ENCODE measurements at regions not wholly inside any gene's neighbourhood (a gene's known extent, or its start where the extent isn't known, plus 50 kb on each side); places are given as distances from the start of the nearest gene placed in this dataset.

GRCh38 chr22:49575703-49576081 is 252.0 kb downstream of the BRD1 start:
- no peak overlapping the region for H3K9ac ChIP-seq (ENCODE audit: low read length)
- H3K27me3 ChIP-seq (replicated peaks; ENCODE audit: insufficient read depth, low read length), result no peaks in the 10 kb centered on the region
- H3K9me3 ChIP-seq (replicated peaks; ENCODE audit: insufficient read depth, low read length), result 0 out of 2 replicates have a peak, but pooled peaks cover 4% of the 10 kb centered on the region
- H2AFZ ChIP-seq (ENCODE audit: low read length), result no peak overlapping the region
- DNase-seq, result no peak
- H3K9me2 ChIP-seq (replicated peaks; ENCODE audit: insufficient read depth, low read length), result no peaks in the 10 kb centered on the region
- H3K27ac ChIP-seq (ENCODE audit: low read length), result no peak overlapping the region
- H4K20me1 ChIP-seq (ENCODE audit: insufficient read depth, low read length), result no peaks in the 10 kb centered on the region
- no peak overlapping the region for H3K4me2 ChIP-seq (ENCODE audit: low read depth, low read length)
- no peaks in the 10 kb centered on the region for H3K4me1 ChIP-seq (ENCODE audit: low read length)
- H3F3A ChIP-seq (ENCODE audit: insufficient read depth, low read length), result no peaks in the 10 kb centered on the region
- no peaks in the 10 kb centered on the region for H3K36me3 ChIP-seq (replicated peaks; ENCODE audit: insufficient read depth, low read length)
- H3K79me2 ChIP-seq (ENCODE audit: low read length), result peaks cover 40% of the 10 kb centered on the region
- H3K4me3 ChIP-seq (ENCODE audit: low read length), result no peak overlapping the region
- no peak for TF ChIP-seq EZH2 (optimal IDR thresholded peaks at IDR 0.05; ENCODE audit: low read depth, low read length)
- TF ChIP-seq EZH2phosphoT487 (IDR thresholded peaks at IDR 0.05; ENCODE audit: low read length), result no peak
- TF ChIP-seq, protein P1, sequence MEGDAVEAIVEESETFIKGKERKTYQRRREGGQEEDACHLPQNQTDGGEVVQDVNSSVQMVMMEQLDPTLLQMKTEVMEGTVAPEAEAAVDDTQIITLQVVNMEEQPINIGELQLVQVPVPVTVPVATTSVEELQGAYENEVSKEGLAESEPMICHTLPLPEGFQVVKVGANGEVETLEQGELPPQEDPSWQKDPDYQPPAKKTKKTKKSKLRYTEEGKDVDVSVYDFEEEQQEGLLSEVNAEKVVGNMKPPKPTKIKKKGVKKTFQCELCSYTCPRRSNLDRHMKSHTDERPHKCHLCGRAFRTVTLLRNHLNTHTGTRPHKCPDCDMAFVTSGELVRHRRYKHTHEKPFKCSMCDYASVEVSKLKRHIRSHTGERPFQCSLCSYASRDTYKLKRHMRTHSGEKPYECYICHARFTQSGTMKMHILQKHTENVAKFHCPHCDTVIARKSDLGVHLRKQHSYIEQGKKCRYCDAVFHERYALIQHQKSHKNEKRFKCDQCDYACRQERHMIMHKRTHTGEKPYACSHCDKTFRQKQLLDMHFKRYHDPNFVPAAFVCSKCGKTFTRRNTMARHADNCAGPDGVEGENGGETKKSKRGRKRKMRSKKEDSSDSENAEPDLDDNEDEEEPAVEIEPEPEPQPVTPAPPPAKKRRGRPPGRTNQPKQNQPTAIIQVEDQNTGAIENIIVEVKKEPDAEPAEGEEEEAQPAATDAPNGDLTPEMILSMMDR (IDR thresholded peaks at IDR 0.05; ENCODE audit: low read length), result no peak

DNA sequence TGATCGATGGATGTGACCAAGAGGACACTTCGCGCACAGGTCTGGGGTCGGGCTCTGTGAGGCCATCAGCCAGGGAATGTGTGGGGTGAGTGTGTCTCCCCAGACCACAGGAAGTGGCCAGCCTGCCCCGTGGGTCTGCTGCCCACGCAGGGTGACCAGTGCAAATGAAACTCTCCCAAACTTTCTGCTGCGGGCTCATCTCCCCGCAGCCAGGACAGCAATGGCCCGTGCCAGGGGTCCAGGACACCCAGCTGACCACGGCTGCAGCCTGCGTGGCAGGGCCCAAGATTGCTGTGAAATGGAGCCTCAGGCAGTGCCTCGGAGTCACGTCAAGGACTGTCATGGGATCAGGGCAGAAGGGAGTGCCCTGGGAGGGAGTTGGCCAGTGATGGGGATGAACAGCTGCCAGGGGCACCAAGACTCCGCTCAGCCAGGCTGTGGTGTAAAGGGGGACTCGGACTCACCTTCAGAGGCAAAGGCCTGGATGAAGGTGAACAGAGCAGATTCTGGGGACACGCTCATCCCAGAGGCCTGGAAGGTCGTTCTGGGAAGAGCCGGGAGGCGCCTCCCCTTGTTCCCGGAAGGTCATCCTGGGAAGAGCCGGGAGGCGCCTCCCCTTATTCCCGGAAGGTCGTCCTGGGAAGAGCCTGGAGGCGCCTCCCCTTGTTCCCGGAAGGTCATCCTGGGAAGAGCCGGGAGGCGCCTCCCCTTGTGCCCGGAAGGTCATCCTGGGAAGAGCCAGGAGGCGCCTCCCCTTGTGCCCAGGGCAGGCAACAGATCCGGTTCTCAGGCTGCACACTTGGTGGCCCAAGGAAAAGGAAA is 252.6 kb downstream of the BRD1 start:
- H4K20me1 ChIP-seq (ENCODE audit: insufficient read depth, low read length), result no peaks in the 10 kb centered on the region
- no peak overlapping the region for H2AFZ ChIP-seq (ENCODE audit: low read length)
- no peak overlapping the region for H3K4me2 ChIP-seq (ENCODE audit: low read depth, low read length)
- H3K9ac ChIP-seq (ENCODE audit: low read length), result no peak overlapping the region
- no peak overlapping the region for H3K4me3 ChIP-seq (ENCODE audit: low read length)
- no peaks in the 10 kb centered on the region for H3K27me3 ChIP-seq (replicated peaks; ENCODE audit: insufficient read depth, low read length)
- H3K4me1 ChIP-seq (ENCODE audit: low read length), result no peaks in the 10 kb centered on the region
- 0 out of 2 replicates have a peak, but pooled peaks cover 4% of the 10 kb centered on the region for H3K9me3 ChIP-seq (replicated peaks; ENCODE audit: insufficient read depth, low read length)
- H3K27ac ChIP-seq (ENCODE audit: low read length), result no peak overlapping the region
- TF ChIP-seq EZH2 (optimal IDR thresholded peaks at IDR 0.05; ENCODE audit: low read depth, low read length) (no peak), EZH2phosphoT487 (IDR thresholded peaks at IDR 0.05; ENCODE audit: low read length) (no peak)
- H3K36me3 ChIP-seq (replicated peaks; ENCODE audit: insufficient read depth, low read length), result no peaks in the 10 kb centered on the region
- no peak for DNase-seq
- peaks cover 37% of the 10 kb centered on the region for H3K79me2 ChIP-seq (ENCODE audit: low read length)
- no peaks in the 10 kb centered on the region for H3K9me2 ChIP-seq (replicated peaks; ENCODE audit: insufficient read depth, low read length)
- H3F3A ChIP-seq (ENCODE audit: insufficient read depth, low read length), result no peaks in the 10 kb centered on the region

DNA sequence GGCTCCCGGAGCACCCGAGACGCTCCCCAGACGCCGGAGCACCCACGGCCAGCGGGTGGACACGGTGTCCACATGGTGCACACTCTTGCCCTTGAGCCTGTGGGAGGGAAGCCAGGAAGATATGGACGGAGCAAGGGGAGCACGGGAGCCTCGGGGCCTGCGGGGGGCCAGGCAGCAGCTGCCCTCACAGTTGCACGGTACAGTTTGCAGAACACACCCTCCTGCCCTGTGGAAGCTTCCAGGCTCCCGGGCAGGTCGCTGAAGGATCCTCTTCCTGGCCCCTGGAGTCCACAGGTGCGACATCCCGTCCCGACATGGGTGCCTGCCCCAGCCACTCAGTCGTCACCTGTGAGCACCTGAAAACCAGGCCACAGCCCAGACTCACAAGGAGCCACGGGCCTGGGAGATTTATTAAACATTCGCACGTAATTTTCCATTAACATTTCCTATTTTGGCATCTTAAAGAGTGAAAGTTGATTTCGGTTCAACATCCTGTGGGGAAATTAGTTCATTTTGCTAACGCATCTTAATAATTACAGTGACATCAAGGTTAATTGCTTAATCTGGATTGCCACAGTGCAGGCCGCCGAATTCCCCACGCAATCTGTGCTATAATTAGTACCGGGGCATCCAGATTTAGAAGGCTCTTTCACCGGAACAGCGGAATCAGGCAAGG is 253.3 kb downstream of the BRD1 start:
- Histone ChIP-seq H2AFZ (ENCODE audit: low read length) (no peak overlapping the region), H3K79me2 (ENCODE audit: low read length) (peaks cover 35% of the 10 kb centered on the region), H3K4me2 (ENCODE audit: low read depth, low read length) (no peak overlapping the region), H3K27ac (ENCODE audit: low read length) (no peak overlapping the region), H4K20me1 (ENCODE audit: insufficient read depth, low read length) (no peaks in the 10 kb centered on the region), H3K4me1 (ENCODE audit: low read length) (no peaks in the 10 kb centered on the region), H3K4me3 (ENCODE audit: low read length) (no peak overlapping the region), H3K9me3 (replicated peaks; ENCODE audit: insufficient read depth, low read length) (0 out of 2 replicates have a peak, but pooled peaks cover 4% of the 10 kb centered on the region), H3K36me3 (replicated peaks; ENCODE audit: insufficient read depth, low read length) (no peaks in the 10 kb centered on the region), H3K27me3 (replicated peaks; ENCODE audit: insufficient read depth, low read length) (no peaks in the 10 kb centered on the region), H3K9ac (ENCODE audit: low read length) (no peak overlapping the region), H3K9me2 (replicated peaks; ENCODE audit: insufficient read depth, low read length) (no peaks in the 10 kb centered on the region), H3F3A (ENCODE audit: insufficient read depth, low read length) (no peaks in the 10 kb centered on the region)
- DNase-seq, result no peak
- TF ChIP-seq, protein P1 (IDR thresholded peaks at IDR 0.05; ENCODE audit: low read length), result no peak
- TF ChIP-seq EZH2 (optimal IDR thresholded peaks at IDR 0.05; ENCODE audit: low read depth, low read length) (no peak), EZH2phosphoT487 (IDR thresholded peaks at IDR 0.05; ENCODE audit: low read length) (no peak)

Measured in MM.1S (cell line).